ENCODE measurements at regions not wholly inside any gene's neighbourhood (a gene's known extent, or its start where the extent isn't known, plus 50 kb on each side); places are given as distances from the start of the nearest gene placed in this dataset.

DNA sequence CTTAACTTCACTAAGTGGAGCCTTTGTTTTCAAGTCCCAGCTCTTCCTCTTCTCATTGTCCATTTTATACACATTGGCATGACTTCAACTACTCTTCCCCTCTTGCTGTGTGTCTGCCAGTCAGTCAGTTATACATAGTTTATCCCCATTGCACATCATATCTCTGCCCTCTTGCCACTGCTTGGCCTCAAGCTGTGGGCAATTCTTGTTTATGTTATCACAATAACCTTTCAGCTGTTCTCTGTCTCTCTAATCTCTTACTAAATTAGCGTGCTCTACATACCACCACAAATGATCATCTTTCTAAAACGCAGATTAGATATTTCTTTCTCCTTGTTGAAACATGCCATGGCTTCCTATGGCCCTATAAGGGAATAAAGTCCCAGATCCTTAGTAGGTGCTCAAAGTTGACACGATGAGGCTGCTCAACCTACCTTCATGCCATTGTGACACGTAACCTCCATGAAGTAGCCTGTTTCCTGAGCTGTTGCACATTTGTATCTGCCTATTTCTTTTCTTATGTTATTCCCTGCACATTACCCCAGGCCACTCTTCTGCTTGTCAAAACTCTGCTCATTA is 239.3 kb downstream of the GAS1 start:
- Mint-ChIP-seq H3K9me3 (ENCODE audit: unreplicated experiment) (no peaks in the 10 kb centered on the region), H3K4me1 (ENCODE audit: unreplicated experiment) (peaks cover 9% of the 10 kb centered on the region), H3K4me3 (ENCODE audit: unreplicated experiment) (no peak overlapping the region), H3K27me3 (ENCODE audit: unreplicated experiment) (no peaks in the 10 kb centered on the region), H3K27ac (ENCODE audit: unreplicated experiment) (no peak overlapping the region), H3K36me3 (ENCODE audit: unreplicated experiment) (no peaks in the 10 kb centered on the region)
- TF ChIP-seq CTCF (IDR thresholded peaks at IDR 0.05), result no peak
- DNase-seq (ENCODE audit: extremely low spot score, unreplicated experiment), result no peak

GRCh38 chr9:86706391-86706790 is 240.9 kb downstream of the GAS1 start:
- no peaks in the 10 kb centered on the region for H3K27me3 Mint-ChIP-seq (ENCODE audit: unreplicated experiment)
- H3K9me3 Mint-ChIP-seq (ENCODE audit: unreplicated experiment), result no peaks in the 10 kb centered on the region
- peaks cover 9% of the 10 kb centered on the region for H3K4me1 Mint-ChIP-seq (ENCODE audit: unreplicated experiment)
- H3K27ac Mint-ChIP-seq (ENCODE audit: unreplicated experiment), result no peak overlapping the region
- H3K36me3 Mint-ChIP-seq (ENCODE audit: unreplicated experiment), result no peaks in the 10 kb centered on the region
- H3K4me3 Mint-ChIP-seq (ENCODE audit: unreplicated experiment), result no peak overlapping the region
- TF ChIP-seq CTCF (IDR thresholded peaks at IDR 0.05), result no peak
- no peak for DNase-seq (ENCODE audit: extremely low spot score, unreplicated experiment)

GRCh38 chr9:86705490-86705889 is 241.8 kb downstream of the GAS1 start:
- Mint-ChIP-seq H3K9me3 (ENCODE audit: unreplicated experiment) (no peaks in the 10 kb centered on the region), H3K4me1 (ENCODE audit: unreplicated experiment) (peaks cover 9% of the 10 kb centered on the region), H3K4me3 (ENCODE audit: unreplicated experiment) (no peak overlapping the region), H3K27me3 (ENCODE audit: unreplicated experiment) (no peaks in the 10 kb centered on the region), H3K36me3 (ENCODE audit: unreplicated experiment) (no peaks in the 10 kb centered on the region), H3K27ac (ENCODE audit: unreplicated experiment) (no peak overlapping the region)
- no peak for DNase-seq (ENCODE audit: extremely low spot score, unreplicated experiment)
- no peak for TF ChIP-seq CTCF (IDR thresholded peaks at IDR 0.05)

- no peak overlapping the region for H3K4me3 Mint-ChIP-seq (ENCODE audit: unreplicated experiment)
- H3K4me1 Mint-ChIP-seq (ENCODE audit: unreplicated experiment), result peaks cover 9% of the 10 kb centered on the region
- no peak for DNase-seq (ENCODE audit: extremely low spot score, unreplicated experiment)
- no peaks in the 10 kb centered on the region for H3K36me3 Mint-ChIP-seq (ENCODE audit: unreplicated experiment)
- no peak for TF ChIP-seq CTCF (IDR thresholded peaks at IDR 0.05)
- H3K27ac Mint-ChIP-seq (ENCODE audit: unreplicated experiment), result no peak overlapping the region
- no peaks in the 10 kb centered on the region for H3K9me3 Mint-ChIP-seq (ENCODE audit: unreplicated experiment)
- no peaks in the 10 kb centered on the region for H3K27me3 Mint-ChIP-seq (ENCODE audit: unreplicated experiment)
These were observed 244.0 kb downstream of the GAS1 start for GRCh38 chr9:86703346-86703745.

GRCh38 chr9:86700629-86701028 is 246.7 kb downstream of the GAS1 start:
- Mint-ChIP-seq H3K9me3 (ENCODE audit: unreplicated experiment) (no peaks in the 10 kb centered on the region), H3K36me3 (ENCODE audit: unreplicated experiment) (no peaks in the 10 kb centered on the region)
- DNase-seq (ENCODE audit: extremely low spot score, unreplicated experiment), result no peak

More at GRCh38 chr9:86700629-86701028, 246.7 kb downstream of the GAS1 start:
- Mint-ChIP-seq H3K4me3 (ENCODE audit: unreplicated experiment) (no peak overlapping the region), H3K4me1 (ENCODE audit: unreplicated experiment) (peaks cover 8% of the 10 kb centered on the region), H3K27me3 (ENCODE audit: unreplicated experiment) (no peaks in the 10 kb centered on the region), H3K27ac (ENCODE audit: unreplicated experiment) (no peak overlapping the region)
- TF ChIP-seq CTCF (IDR thresholded peaks at IDR 0.05), result no peak

All from osteocyte (in vitro differentiated cells).